CD4-positive, alpha-beta T cell treated with Interleukin-4 for 4 hours (primary cell): ENCODE measurements at regions not wholly inside any gene's neighbourhood (a gene's known extent, or its start where the extent isn't known, plus 50 kb on each side); places are given as distances from the start of the nearest gene placed in this dataset.

Experiments used
- DNase-seq: peaks from one replicate; pipeline ENCODE4 v3.0.0-alpha.2; 2020

DNA sequence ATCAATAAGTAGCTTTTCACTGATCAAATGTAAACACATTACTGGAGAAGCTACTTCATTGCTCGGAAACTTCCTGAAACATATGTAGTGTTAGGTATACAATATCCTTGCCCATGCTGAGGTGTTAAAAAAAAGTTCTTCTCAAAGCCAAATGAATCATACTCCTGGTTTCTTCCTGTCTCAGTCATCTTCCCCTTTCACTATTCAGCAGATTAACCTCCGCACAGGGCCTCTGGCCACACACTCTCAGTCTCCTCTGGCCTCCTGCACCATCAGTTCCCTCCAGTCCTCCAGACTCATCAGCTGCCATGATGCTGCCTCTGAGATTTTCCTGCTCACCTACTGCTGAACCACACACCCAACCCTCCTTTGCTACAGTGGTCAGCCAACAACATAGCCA lies 70.5 kb upstream of the BOC start:
- DNase-seq = no peak

GRCh38 chr3:113141543-113141942 lies 69.8 kb upstream of the BOC start:
- no peak for DNase-seq

DNA sequence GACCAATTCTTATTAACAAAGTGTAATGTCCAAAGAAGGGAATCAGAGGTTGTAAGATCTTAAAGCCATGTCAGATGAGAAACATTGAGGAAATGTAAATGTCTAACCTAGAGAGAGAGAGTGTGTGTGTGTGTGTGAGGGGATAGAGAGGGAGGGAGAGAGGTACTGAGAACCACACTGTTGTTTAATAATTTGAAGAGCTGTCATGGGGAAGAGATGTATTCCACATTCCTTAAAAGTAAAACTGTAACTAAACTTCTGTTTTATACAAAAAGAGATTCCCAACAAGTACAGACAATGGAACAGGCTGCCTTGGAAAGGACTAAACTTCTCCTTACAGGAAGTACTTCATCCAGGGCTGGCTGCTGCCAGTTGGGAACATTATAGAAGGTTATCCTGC lies 68.9 kb upstream of the BOC start:
- no peak for DNase-seq

GRCh38 chr3:113143353-113143752 lies 68.0 kb upstream of the BOC start:
- DNase-seq = no peak

- no peak for DNase-seq
Measured at GRCh38 chr3:113147681-113148261, 63.6 kb upstream of the BOC start.

DNA sequence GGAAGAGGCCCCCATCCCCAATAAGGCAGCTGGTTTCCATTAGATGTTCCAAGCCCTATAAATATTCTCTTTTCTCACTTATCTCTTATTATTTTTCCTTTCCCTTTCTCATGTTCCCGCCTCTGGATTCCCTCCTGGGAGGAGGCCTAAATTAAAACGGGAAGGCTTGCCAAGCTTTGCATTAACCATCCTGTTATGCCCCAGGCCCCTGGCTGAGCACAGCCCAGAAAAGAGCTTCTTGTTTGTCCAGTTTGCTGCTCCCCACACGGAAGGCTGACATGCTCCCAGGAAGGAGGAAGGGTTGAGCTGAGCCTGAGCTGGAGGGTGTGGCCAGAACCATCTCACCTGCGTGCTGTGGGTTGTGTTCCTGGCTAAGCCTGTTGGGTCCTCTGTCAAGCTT lies 63.1 kb upstream of the BOC start:
- DNase-seq = no peak

DNA sequence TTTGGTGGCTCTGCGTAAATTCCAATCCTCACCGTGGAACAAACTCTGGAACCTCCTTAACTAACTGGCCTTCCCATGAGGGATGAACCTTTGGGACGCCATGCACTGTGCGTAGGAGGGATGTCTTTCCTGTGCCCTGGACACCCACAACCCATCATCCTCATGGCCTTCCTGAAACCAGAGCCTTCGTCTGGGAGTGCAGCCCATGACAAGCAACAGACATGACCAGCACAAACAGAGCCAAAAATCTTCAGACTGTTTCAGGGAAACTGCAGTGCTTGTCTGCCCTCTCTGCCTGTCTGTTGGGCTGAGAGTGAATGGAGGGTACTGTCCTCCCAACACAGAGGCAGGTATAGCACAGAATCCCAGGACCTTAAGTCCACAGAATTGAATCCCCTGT lies 61.1 kb upstream of the BOC start:
- DNase-seq = no peak

DNA sequence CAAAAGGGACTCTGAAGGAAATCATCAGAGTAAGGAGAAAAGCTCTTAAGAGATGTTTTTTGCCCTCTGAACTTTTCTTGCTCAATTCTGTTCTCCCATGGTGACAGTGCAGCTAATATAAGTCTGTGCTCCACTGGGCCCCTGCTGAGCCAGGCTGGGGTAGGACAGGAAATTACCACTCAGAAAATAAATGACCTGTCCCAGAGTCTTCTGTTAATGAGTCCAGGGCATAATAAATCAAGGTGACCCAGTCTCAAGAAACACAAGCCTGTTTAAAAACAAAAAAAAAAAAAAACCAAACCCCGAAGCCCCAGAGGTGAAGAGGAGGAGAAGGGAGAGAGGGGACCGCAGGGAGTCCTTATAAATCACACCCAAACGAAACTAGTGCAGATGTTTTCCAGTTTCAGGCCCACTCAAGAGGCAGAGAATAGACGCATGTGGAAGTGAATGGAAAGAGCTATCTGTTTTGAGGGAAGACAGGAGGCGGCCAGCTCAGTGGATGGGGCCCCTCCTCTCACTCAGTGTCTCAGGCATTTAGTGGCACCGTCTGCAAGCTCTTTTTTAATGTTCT lies 59.8 kb upstream of the BOC start:
- no peak for DNase-seq

- no peak for DNase-seq
Measured at GRCh38 chr3:113152849-113153248, 58.5 kb upstream of the BOC start.

GRCh38 chr3:113153499-113154107 lies 57.8 kb upstream of the BOC start:
- no peak for DNase-seq

DNA sequence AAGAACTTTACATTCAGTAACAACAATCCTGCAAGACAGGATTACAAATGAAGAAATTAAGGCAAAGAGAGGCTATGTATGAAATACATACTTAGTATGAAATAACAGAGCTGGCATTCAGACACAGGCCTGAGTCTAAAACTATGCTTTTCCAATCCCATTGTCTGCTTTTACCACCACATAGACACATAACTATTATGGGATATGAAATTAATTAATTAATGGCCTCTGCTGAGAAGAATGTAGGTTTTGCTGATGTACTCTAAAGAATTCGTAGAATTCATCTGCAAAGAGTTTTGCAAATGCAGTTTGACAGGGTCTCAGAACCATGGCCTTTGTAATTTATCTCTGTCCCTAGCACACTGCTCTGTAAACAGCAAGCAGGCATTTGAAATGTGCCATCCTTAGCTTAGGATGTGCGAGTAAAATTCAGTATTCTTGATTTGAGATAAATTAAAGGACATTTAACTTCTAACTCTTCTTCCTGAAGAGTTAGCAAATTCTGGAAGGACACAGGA lies 54.5 kb upstream of the BOC start:
- no peak for DNase-seq

DNA sequence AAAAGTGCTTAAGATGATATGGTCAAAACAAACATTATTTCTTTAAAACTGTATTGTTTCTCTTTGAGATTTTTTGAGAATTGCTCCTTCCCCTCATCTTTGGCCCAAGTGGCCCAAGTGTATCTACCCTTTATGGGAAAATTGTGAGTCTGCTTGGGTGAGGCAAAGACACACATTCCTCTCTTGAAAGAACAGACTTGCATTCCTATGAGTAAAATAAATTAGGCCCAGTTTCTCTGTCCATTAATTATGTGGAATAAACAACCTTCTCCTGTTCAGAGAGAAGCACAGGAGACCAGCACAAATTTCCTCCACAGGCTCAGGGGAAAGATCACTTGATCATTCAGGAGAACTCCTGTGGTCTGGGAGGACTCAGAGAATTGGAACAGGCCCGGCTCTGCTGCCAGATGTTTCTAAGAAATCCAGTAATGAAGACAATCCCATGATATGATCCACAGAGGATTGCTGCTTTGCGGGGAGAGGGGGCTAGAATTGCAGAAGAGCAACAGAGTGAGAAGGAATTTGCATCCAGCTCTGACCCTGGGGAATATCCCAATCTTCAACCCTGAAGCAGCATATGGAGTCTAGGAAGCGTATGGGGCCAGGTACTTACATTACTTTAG lies 53.8 kb upstream of the BOC start:
- DNase-seq = no peak

GRCh38 chr3:113158171-113158570 lies 53.2 kb upstream of the BOC start:
- DNase-seq = no peak
